Calu3 (cell line): ENCODE measurements at regions not wholly inside any gene's neighbourhood (a gene's known extent, or its start where the extent isn't known, plus 50 kb on each side); places are given as distances from the start of the nearest gene placed in this dataset.

ENCODE experiments used
- BruUV-seq: library from RNA; stranded (reverse); fragments of 400-500 nt; replicated peaks from 2 replicates; lab custom pipeline; 2021; lab: Mats Ljungman, UMichigan
- CTCF ChIA-PET: fragments of 300-600 bp; sonication (Branson Sonifier 250); formaldehyde crosslinking; loops from one replicate; lab custom pipeline; 2022; ENCODE audit warnings: antibody characterized with exemption; lab: Charles Lee
- DNase-seq: peaks from one replicate; pipeline ENCODE4 v3.0.0; 2022
- H3K27ac Mint-ChIP-seq: one replicate; pipeline ENCODE4 v1.8.0; 2022; ENCODE audit warnings: mixed read lengths; ENCODE audit not compliant: unreplicated experiment
- H3K27me3 Mint-ChIP-seq: one replicate; pipeline ENCODE4 v1.8.0; 2022; ENCODE audit warnings: mixed read lengths; ENCODE audit not compliant: unreplicated experiment
- H3K36me3 Mint-ChIP-seq: one replicate; pipeline ENCODE4 v1.8.0; 2022; ENCODE audit warnings: mild to moderate bottlenecking, moderate library complexity, mixed read lengths; ENCODE audit not compliant: insufficient read depth, unreplicated experiment
- H3K4me1 Mint-ChIP-seq: one replicate; pipeline ENCODE4 v1.8.0; 2022; ENCODE audit warnings: mild to moderate bottlenecking, low read depth, mixed read lengths; ENCODE audit not compliant: unreplicated experiment
- H3K4me3 Mint-ChIP-seq: one replicate; pipeline ENCODE4 v1.8.0; 2022; ENCODE audit warnings: mild to moderate bottlenecking, low read depth, moderate library complexity, mixed read lengths; ENCODE audit not compliant: unreplicated experiment
- H3K9me3 Mint-ChIP-seq: one replicate; pipeline ENCODE4 v1.8.0; 2022; ENCODE audit warnings: low read depth, mixed read lengths; ENCODE audit not compliant: unreplicated experiment
- CTCF ChIP-seq: fragments of 200-600 bp; IDR thresholded peaks from one replicate; pipeline ENCODE4 v1.8.0; 2022; ENCODE audit warnings: antibody characterized with exemption; ENCODE audit not compliant: unreplicated experiment
- intact Hi-C: fragments of 100-400 bp; cut with micrococcal nuclease; formaldehyde crosslinking; loops from one replicate; pipeline ENCODE4 v1.10.0; 2022; ENCODE audit not compliant: unreplicated experiment

DNA sequence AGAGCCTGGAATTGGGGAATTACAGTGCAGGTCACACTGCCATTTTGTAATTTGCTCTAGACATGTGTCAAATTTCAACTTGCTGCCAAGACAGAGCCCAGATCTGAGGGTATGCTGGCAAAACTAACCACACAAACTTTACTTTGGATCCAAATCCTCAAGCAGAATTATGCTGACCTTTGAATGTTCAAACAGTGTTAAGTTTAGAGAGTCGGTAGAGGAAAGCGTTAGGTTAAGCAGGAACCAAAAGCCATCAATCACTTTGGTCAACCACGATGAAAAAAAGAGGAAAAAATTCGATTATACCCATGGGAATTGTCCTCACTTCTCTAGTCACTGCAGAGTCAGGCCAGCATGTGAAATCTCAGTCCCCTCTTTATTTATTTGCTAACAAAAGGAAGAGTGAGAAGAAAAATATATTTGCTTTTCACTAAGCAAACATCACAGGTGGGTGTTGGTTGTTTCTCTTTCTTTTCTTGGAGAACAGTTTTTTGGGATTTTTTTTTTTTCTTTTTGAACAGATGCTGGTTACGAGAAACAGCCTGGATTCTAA lies 105.1 kb upstream of the ADGRF1 start:
- no peaks in the 10 kb centered on the region for H3K27me3 Mint-ChIP-seq
- no peak overlapping the region for H3K4me3 Mint-ChIP-seq
- CTCF ChIA-PET, result no interaction called here
- no peaks in the 10 kb centered on the region for H3K36me3 Mint-ChIP-seq
- no peaks in the 10 kb centered on the region for H3K9me3 Mint-ChIP-seq
- TF ChIP-seq CTCF, result no peak
- intact Hi-C loops, result no loop called here
- peak overlapping the region; percentile 34 for H3K27ac Mint-ChIP-seq
- no peak for DNase-seq
- no TSS peak for BruUV-seq
- peaks cover 36% of the 10 kb centered on the region for H3K4me1 Mint-ChIP-seq

DNA sequence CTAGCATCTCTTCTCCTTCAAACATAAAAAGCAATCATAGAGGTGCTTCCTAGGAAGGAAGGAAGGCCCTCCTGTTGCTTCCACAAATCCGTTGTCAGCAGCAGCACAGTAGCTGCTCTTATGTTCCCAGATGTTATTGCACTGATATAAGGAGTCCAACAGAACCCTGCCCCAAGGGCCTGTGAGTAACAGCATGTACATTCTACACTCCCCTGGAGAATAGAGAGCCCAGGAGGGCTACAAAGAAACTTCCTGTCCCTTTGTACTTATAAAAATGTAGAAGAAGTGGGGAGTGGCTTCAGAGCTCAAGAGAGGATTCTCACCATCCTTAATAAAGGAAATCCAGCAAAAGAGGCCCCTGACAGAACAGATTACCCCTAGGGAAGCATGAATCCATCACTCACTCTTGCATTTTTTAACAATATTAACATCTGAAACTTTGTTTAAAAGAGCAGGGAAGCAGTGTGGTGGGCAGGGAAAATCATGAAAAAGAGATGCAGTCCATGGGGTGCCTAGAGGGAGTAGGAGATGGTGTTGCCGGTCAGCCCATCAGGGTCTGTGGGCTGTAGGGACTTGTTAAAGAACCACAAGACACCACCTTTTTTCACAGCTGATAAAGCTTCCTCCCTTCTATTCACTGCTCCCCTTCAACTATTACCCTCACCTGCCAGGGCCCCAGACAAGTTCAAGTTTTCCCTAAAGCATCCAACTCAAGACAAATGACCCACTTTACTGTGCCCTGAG lies 104.5 kb upstream of the ADGRF1 start:
- intact Hi-C loops, result no loop called here
- H3K4me1 Mint-ChIP-seq, result peaks cover 33% of the 10 kb centered on the region
- no peaks in the 10 kb centered on the region for H3K27me3 Mint-ChIP-seq
- H3K27ac Mint-ChIP-seq, result peak overlapping the region; percentile 34
- H3K9me3 Mint-ChIP-seq, result no peaks in the 10 kb centered on the region
- no peak for TF ChIP-seq CTCF
- DNase-seq, result no peak
- CTCF ChIA-PET, result no interaction called here
- BruUV-seq, result no TSS peak
- H3K36me3 Mint-ChIP-seq, result no peaks in the 10 kb centered on the region
- H3K4me3 Mint-ChIP-seq, result no peak overlapping the region

DNA sequence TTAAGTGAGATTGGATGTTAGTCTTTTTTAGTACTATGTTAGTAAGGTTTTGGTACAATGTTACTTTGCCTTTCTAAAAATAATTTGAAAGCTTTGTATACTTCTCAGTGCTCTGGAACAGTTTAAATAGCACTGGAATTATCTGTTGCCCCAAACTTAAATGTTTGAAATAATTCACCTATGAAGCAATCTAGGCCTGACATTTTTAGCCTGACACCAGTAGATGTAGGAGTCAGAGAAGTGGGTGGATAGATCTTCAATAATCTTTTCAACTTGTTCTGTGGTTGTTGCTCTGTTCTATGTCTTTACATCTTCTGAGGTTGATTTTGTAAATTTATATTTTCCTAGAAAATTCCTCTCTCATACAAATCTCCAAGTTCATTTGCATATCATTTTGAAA lies 103.1 kb upstream of the ADGRF1 start:
- Mint-ChIP-seq H3K27ac (no peak overlapping the region), H3K4me1 (peaks cover 26% of the 10 kb centered on the region), H3K9me3 (no peaks in the 10 kb centered on the region), H3K36me3 (no peaks in the 10 kb centered on the region), H3K27me3 (no peaks in the 10 kb centered on the region), H3K4me3 (no peak overlapping the region)
- TF ChIP-seq CTCF, result no peak
- intact Hi-C loops, result no loop called here
- BruUV-seq, result no TSS peak
- CTCF ChIA-PET, result no interaction called here
- DNase-seq, result no peak

DNA sequence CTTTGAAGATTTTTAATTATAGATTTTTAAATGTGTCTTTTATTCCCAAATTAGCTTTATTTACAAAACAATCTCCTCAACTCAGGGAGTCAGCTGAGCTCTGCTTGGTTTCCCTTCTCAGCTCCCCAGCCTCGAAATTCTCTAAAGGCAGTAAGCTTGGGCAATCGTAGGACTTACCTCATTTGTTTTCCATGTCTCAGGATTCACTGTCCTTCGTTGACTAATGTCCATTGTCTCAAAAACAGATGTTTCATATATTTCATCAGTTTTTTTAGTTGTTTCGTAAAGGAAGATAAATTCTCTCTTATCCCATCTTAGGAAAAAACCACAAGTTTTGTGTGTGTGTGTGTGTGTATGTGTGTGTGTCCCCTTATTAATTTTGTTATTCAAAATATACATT lies 102.2 kb upstream of the ADGRF1 start:
- peaks cover under 1% of the 10 kb centered on the region for H3K9me3 Mint-ChIP-seq
- H3K27ac Mint-ChIP-seq, result no peak overlapping the region
- intact Hi-C loops, result no loop called here
- no peak for TF ChIP-seq CTCF
- no TSS peak for BruUV-seq
- no peak for DNase-seq
- H3K36me3 Mint-ChIP-seq, result no peaks in the 10 kb centered on the region
- CTCF ChIA-PET, result no interaction called here
- peaks cover 26% of the 10 kb centered on the region for H3K4me1 Mint-ChIP-seq
- H3K27me3 Mint-ChIP-seq, result no peaks in the 10 kb centered on the region
- no peak overlapping the region for H3K4me3 Mint-ChIP-seq
